ENCODE measurements at regions not wholly inside any gene's neighbourhood (a gene's known extent, or its start where the extent isn't known, plus 50 kb on each side); places are given as distances from the start of the nearest gene placed in this dataset.

DNA sequence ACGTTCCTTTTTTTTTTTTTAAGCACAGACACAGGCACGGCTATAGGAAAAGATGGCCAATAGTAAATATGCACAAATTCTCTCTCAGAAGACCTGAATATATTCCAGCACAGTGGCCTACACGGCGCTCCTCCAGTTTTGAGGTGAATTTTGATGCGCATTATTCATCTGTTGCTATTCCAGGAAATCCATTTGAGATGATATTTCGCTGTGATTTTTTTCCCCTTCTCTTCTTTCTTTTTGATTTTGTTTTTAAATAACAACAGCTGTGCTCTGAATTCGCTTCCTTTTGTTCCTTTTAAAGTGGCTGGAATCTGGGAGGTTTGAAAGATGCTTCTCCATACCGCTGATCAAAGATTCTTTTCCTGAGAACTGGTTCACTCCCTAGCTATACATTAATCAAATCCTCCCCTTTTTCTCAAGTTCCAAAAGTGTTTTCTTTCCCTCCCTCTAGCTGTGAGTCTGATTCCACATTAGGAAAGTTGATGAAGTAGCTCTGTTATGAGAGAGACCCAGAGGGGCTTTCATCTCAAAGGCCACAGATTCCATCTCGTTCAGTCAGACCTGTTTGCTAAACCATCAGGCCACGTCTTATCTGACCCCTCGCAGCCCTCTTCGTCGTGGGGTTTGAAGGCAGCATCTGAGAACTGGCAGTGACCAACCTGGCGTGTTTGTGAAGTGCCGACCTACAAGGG, 602.7 kb upstream of the NRP1 start:
- Histone ChIP-seq H3K4ac (ENCODE audit: low read depth in 1 of 2, low read length in 2 of 2) (no peak overlapping the region), H3K36me3 (ENCODE audit: control insufficient read depth in 1 of 2, insufficient read depth in 2 of 2, low read depth in 1 of 2, low read length in 2 of 2) (no peaks in the 10 kb centered on the region), H3K27me3 (ENCODE audit: control insufficient read depth in 1 of 2, insufficient read depth in 1 of 2, low read length in 2 of 2) (no peaks in the 10 kb centered on the region), H3K18ac (ENCODE audit: low read depth in 1 of 2, low read length in 2 of 2) (no peak overlapping the region), H2BK15ac (ENCODE audit: low read depth, poor library complexity, severe bottlenecking) (no peak overlapping the region), H2BK120ac (ENCODE audit: low read depth, low read length) (no peak overlapping the region), H2AFZ (ENCODE audit: low read depth, low read length) (no peak overlapping the region), H3K9ac (ENCODE audit: low read length) (no peak overlapping the region), H2AK5ac (ENCODE audit: low read length, severe bottlenecking) (no peak overlapping the region), H3K23ac (ENCODE audit: low read length in 2 of 2) (no peak overlapping the region), H3K4me3 (ENCODE audit: insufficient read depth in 1 of 2, low read depth in 1 of 2, low read length in 2 of 2) (no peak overlapping the region), H3K9me3 (ENCODE audit: control insufficient read depth, low read length) (no peaks in the 10 kb centered on the region), H3K14ac (ENCODE audit: low read length in 2 of 2) (no peak overlapping the region), H3K4me2 (ENCODE audit: low read length, poor library complexity, severe bottlenecking) (no peak overlapping the region), H3K79me1 (replicated peaks; ENCODE audit: low read length, poor library complexity, severe bottlenecking) (no peaks in the 10 kb centered on the region), H4K91ac (ENCODE audit: low read length) (no peak overlapping the region), H3K4me1 (ENCODE audit: control insufficient read depth, insufficient read depth, low read depth, low read length) (peaks cover 2% of the 10 kb centered on the region), H4K8ac (ENCODE audit: low read length) (no peak overlapping the region), H3K27ac (ENCODE audit: low read length, poor library complexity, severe bottlenecking) (no peak overlapping the region), H2BK12ac (ENCODE audit: low read length in 2 of 2) (no peak overlapping the region), H2BK5ac (ENCODE audit: low read depth, low read length, poor library complexity, severe bottlenecking) (no peak overlapping the region)
- WGBS: 82% methylated on average over 12 of the region's 15 CpGs
- DNase-seq: no peak

DNA sequence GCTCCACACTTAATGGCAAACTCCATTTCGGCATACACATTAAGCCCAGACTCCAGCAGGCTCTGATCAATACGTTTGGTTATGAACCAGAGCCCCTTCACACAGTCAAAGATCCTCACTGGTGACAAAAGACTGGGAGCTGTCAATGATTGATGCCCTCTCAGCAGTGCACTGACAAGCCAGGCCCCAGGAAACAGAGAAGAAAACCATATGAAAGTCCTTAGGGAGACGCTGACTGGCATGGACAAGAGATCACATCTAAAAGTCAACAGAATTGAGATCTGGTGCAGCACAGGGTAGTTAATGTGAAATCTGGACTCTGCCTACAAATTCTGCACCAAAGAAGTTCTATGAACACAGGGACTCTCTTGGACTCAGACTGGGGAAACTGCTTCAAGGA, 600.9 kb upstream of the NRP1 start:
- H4K8ac ChIP-seq (ENCODE audit: low read length): no peak overlapping the region
- 41% methylated on average over 3 of the region's 3 CpGs for WGBS
- no peak overlapping the region for H2BK120ac ChIP-seq (ENCODE audit: low read depth, low read length)
- no peak overlapping the region for H2AFZ ChIP-seq (ENCODE audit: low read depth, low read length)
- H3K36me3 ChIP-seq (ENCODE audit: control insufficient read depth in 1 of 2, insufficient read depth in 2 of 2, low read depth in 1 of 2, low read length in 2 of 2): no peaks in the 10 kb centered on the region
- no peak overlapping the region for H3K27ac ChIP-seq (ENCODE audit: low read length, poor library complexity, severe bottlenecking)
- H2BK15ac ChIP-seq (ENCODE audit: low read depth, poor library complexity, severe bottlenecking): no peak overlapping the region
- no peak overlapping the region for H2BK5ac ChIP-seq (ENCODE audit: low read depth, low read length, poor library complexity, severe bottlenecking)
- H3K4me2 ChIP-seq (ENCODE audit: low read length, poor library complexity, severe bottlenecking): no peak overlapping the region
- DNase-seq: no peak
- no peak overlapping the region for H3K23ac ChIP-seq (ENCODE audit: low read length in 2 of 2)
- H3K9ac ChIP-seq (ENCODE audit: low read length): no peak overlapping the region
- H3K79me1 ChIP-seq (replicated peaks; ENCODE audit: low read length, poor library complexity, severe bottlenecking): no peaks in the 10 kb centered on the region
- H3K14ac ChIP-seq (ENCODE audit: low read length in 2 of 2): no peak overlapping the region
- no peak overlapping the region for H2BK12ac ChIP-seq (ENCODE audit: low read length in 2 of 2)
- H3K27me3 ChIP-seq (ENCODE audit: control insufficient read depth in 1 of 2, insufficient read depth in 1 of 2, low read length in 2 of 2): no peaks in the 10 kb centered on the region
- no peak overlapping the region for H2AK5ac ChIP-seq (ENCODE audit: low read length, severe bottlenecking)
- H4K91ac ChIP-seq (ENCODE audit: low read length): no peak overlapping the region
- H3K4ac ChIP-seq (ENCODE audit: low read depth in 1 of 2, low read length in 2 of 2): no peak overlapping the region
- no peak overlapping the region for H3K4me3 ChIP-seq (ENCODE audit: insufficient read depth in 1 of 2, low read depth in 1 of 2, low read length in 2 of 2)
- peaks cover 2% of the 10 kb centered on the region for H3K4me1 ChIP-seq (ENCODE audit: control insufficient read depth, insufficient read depth, low read depth, low read length)
- H3K9me3 ChIP-seq (ENCODE audit: control insufficient read depth, low read length): no peaks in the 10 kb centered on the region
- H3K18ac ChIP-seq (ENCODE audit: low read depth in 1 of 2, low read length in 2 of 2): no peak overlapping the region

DNA sequence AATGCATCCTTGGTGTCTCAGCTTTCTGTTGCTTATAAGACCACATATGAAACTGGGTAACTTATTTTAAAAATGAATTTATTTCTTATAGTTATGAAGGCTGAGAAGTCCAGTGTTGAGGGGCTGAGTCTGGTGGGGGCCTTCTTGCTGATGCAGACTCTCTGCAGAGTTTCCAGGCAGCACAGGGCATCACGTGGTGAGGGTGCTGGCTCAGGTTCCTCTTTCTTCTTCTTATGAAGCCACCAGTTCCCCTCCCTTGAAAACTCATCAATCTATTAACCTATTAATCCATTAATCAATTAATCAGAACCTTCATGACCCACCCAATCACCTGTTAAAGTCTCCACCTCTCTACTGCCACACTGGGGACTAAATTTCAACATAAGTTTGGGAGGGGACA, 595.6 kb upstream of the NRP1 start:
- 73% methylated on average over 1 of the region's 1 CpG for WGBS

DNA sequence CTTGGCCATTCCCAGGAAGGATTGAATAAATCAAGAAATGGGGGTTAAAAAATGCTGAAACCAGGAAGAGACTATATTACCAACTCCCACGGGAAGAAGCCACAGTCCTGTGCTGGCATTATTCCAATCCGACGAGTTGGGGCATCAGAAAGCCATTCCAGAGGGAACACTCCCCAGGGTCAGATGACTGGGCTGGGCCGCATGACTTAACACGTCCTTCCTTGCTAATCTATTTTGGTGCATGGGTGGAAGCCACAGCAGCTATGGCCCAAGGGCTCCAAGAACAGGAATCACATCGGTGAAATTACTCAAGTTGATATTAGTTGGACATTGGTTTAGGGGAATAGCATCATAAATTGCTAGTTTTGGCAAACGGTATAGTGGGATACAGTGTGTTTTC, 592.9 kb upstream of the NRP1 start:
- no peaks in the 10 kb centered on the region for H3K27me3 ChIP-seq (ENCODE audit: control insufficient read depth in 1 of 2, insufficient read depth in 1 of 2, low read length in 2 of 2)
- H2BK15ac ChIP-seq (ENCODE audit: low read depth, poor library complexity, severe bottlenecking): no peak overlapping the region
- no peak overlapping the region for H3K4ac ChIP-seq (ENCODE audit: low read depth in 1 of 2, low read length in 2 of 2)
- no peaks in the 10 kb centered on the region for H3K36me3 ChIP-seq (ENCODE audit: control insufficient read depth in 1 of 2, insufficient read depth in 2 of 2, low read depth in 1 of 2, low read length in 2 of 2)
- no peak overlapping the region for H3K27ac ChIP-seq (ENCODE audit: low read length, poor library complexity, severe bottlenecking)
- DNase-seq: no peak
- no peak overlapping the region for H3K4me2 ChIP-seq (ENCODE audit: low read length, poor library complexity, severe bottlenecking)
- H3K14ac ChIP-seq (ENCODE audit: low read length in 2 of 2): no peak overlapping the region
- H2AK5ac ChIP-seq (ENCODE audit: low read length, severe bottlenecking): no peak overlapping the region
- H2BK5ac ChIP-seq (ENCODE audit: low read depth, low read length, poor library complexity, severe bottlenecking): no peak overlapping the region
- H2BK120ac ChIP-seq (ENCODE audit: low read depth, low read length): no peak overlapping the region
- H3K18ac ChIP-seq (ENCODE audit: low read depth in 1 of 2, low read length in 2 of 2): no peak overlapping the region
- H3K9ac ChIP-seq (ENCODE audit: low read length): no peak overlapping the region
- no peaks in the 10 kb centered on the region for H3K79me1 ChIP-seq (replicated peaks; ENCODE audit: low read length, poor library complexity, severe bottlenecking)
- WGBS: 88% methylated on average over 7 of the region's 7 CpGs
- H3K9me3 ChIP-seq (ENCODE audit: control insufficient read depth, low read length): no peaks in the 10 kb centered on the region
- no peak overlapping the region for H3K23ac ChIP-seq (ENCODE audit: low read length in 2 of 2)
- no peak overlapping the region for H3K4me3 ChIP-seq (ENCODE audit: insufficient read depth in 1 of 2, low read depth in 1 of 2, low read length in 2 of 2)
- H2AFZ ChIP-seq (ENCODE audit: low read depth, low read length): no peak overlapping the region
- no peak overlapping the region for H4K8ac ChIP-seq (ENCODE audit: low read length)
- no peak overlapping the region for H4K91ac ChIP-seq (ENCODE audit: low read length)
- no peak overlapping the region for H2BK12ac ChIP-seq (ENCODE audit: low read length in 2 of 2)
- no peaks in the 10 kb centered on the region for H3K4me1 ChIP-seq (ENCODE audit: control insufficient read depth, insufficient read depth, low read depth, low read length)

More for the DNA sequence above, 595.6 kb upstream of the NRP1 start:
- no peak overlapping the region for H2AK5ac ChIP-seq (ENCODE audit: low read length, severe bottlenecking)
- no peak overlapping the region for H4K91ac ChIP-seq (ENCODE audit: low read length)
- H3K79me1 ChIP-seq (replicated peaks; ENCODE audit: low read length, poor library complexity, severe bottlenecking): no peaks in the 10 kb centered on the region
- H3K14ac ChIP-seq (ENCODE audit: low read length in 2 of 2): no peak overlapping the region
- H3K36me3 ChIP-seq (ENCODE audit: control insufficient read depth in 1 of 2, insufficient read depth in 2 of 2, low read depth in 1 of 2, low read length in 2 of 2): no peaks in the 10 kb centered on the region
- no peak overlapping the region for H4K8ac ChIP-seq (ENCODE audit: low read length)
- no peak overlapping the region for H2BK120ac ChIP-seq (ENCODE audit: low read depth, low read length)
- no peak overlapping the region for H3K27ac ChIP-seq (ENCODE audit: low read length, poor library complexity, severe bottlenecking)
- H3K27me3 ChIP-seq (ENCODE audit: control insufficient read depth in 1 of 2, insufficient read depth in 1 of 2, low read length in 2 of 2): no peaks in the 10 kb centered on the region
- H2AFZ ChIP-seq (ENCODE audit: low read depth, low read length): no peak overlapping the region
- no peak for DNase-seq
- no peak overlapping the region for H3K4ac ChIP-seq (ENCODE audit: low read depth in 1 of 2, low read length in 2 of 2)
- H3K4me1 ChIP-seq (ENCODE audit: control insufficient read depth, insufficient read depth, low read depth, low read length): no peaks in the 10 kb centered on the region
- no peak overlapping the region for H2BK15ac ChIP-seq (ENCODE audit: low read depth, poor library complexity, severe bottlenecking)
- H3K9me3 ChIP-seq (ENCODE audit: control insufficient read depth, low read length): no peaks in the 10 kb centered on the region
- no peak overlapping the region for H2BK5ac ChIP-seq (ENCODE audit: low read depth, low read length, poor library complexity, severe bottlenecking)
- no peak overlapping the region for H2BK12ac ChIP-seq (ENCODE audit: low read length in 2 of 2)
- no peak overlapping the region for H3K23ac ChIP-seq (ENCODE audit: low read length in 2 of 2)
- no peak overlapping the region for H3K4me3 ChIP-seq (ENCODE audit: insufficient read depth in 1 of 2, low read depth in 1 of 2, low read length in 2 of 2)
- H3K18ac ChIP-seq (ENCODE audit: low read depth in 1 of 2, low read length in 2 of 2): no peak overlapping the region
- no peak overlapping the region for H3K9ac ChIP-seq (ENCODE audit: low read length)
- no peak overlapping the region for H3K4me2 ChIP-seq (ENCODE audit: low read length, poor library complexity, severe bottlenecking)

Data from mesenchymal stem cell (in vitro differentiated cells and primary cell).